NCI-H2227 (cell line): ENCODE measurements at regions not wholly inside any gene's neighbourhood (a gene's known extent, or its start where the extent isn't known, plus 50 kb on each side); places are given as distances from the start of the nearest gene placed in this dataset.
"Not testable (repeated sequence)": the region's sequence is repeated elsewhere in the genome, so short reads cannot be mapped to it uniquely, and the experiment has no call there.

ENCODE experiments used
- DNase-seq: peaks from one replicate; lab custom pipeline; 2025; ENCODE audit not compliant: unreplicated experiment; lab: John Stamatoyannopoulos, UW

DNA sequence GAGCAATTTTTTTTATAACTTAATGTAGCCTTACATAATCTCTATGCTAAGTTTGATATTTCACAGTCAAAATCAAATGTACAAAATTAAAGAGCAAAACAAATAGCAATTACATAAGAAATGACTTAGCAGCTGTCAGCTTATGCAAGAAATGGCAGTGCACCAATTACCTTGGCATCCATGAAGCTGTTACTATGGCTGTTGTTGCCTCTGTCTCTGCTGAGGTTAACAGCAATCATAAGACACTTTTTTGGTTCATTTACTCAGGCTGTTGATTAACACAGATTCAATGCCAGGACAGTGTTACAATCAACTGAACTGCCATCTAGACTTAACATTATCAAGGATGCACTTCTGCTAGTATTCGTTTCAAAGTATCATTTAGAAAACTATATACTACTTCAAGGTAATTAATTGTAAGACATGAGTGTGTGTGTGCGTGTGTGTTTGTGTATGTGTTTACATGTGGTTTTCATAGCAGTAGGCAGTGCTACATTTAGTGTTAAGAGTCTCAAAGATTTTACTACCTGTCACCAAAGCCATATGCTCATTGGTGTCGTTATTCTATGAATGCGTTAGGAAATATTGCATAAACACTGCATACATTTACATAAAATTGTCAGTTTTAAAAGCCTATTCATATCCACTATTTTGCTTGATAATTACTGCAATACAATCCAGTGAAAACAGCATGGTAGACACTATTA, 1084.2 kb upstream of the COX7C start:
- DNase-seq, result no peak

DNA sequence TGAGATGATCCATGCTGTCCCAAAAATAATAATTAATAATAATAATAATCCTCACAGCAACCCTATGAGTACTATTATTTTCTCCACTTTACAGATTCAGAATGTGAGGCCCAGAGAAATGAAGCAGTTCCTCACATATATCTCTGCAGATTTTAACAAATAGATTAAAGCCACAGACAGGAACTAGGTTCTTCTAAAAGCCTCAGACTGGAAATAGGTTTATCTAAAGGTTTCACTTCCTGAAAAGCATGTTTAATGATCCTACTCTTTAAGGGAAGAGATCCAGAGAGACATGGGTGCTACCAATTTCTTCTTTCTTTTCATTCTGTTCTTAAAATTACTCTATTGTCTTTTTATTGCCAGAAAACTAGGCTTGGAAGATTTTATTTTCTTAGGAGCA, 1079.4 kb upstream of the COX7C start:
- DNase-seq, result no peak

DNA sequence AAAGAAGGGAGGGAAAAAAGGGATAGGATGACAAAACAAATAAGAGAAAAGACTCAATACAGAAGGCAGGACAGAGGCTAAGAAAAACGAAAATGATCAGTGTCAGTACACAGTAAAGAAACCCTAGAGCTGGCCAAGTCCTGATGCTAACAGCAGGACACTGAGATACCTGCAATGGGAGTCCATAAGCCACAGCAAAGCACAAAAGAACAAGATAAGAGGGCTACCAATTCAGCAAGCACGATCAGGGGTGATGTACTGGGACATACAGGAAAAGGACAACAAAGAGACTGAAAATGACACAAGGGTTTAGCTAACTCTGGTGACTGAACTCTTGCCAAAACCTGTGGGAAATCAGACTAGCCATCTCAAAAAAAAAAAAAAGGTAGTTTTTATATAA, 1072.6 kb upstream of the COX7C start:
- DNase-seq, result no peak

DNA sequence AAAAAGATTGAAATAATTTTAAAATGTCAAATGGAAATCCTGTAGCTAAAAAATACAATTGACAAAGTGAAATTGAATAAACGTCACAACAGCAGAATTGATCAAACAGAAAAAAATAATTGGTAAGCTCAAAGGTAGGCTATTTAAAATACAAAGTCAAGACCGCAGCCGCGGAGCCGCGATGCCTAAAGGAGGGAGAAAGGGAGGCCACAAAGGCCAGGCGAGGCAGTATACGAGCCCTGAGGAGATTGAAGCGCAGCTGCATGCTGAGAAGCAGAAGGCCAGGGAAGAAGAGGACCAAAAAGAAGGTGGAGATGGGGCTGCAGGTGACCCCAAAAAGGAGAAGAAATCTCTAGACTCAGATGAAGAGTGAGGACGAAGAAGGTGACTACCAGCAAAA, 1068.5 kb upstream of the COX7C start:
- no peak for DNase-seq

DNA sequence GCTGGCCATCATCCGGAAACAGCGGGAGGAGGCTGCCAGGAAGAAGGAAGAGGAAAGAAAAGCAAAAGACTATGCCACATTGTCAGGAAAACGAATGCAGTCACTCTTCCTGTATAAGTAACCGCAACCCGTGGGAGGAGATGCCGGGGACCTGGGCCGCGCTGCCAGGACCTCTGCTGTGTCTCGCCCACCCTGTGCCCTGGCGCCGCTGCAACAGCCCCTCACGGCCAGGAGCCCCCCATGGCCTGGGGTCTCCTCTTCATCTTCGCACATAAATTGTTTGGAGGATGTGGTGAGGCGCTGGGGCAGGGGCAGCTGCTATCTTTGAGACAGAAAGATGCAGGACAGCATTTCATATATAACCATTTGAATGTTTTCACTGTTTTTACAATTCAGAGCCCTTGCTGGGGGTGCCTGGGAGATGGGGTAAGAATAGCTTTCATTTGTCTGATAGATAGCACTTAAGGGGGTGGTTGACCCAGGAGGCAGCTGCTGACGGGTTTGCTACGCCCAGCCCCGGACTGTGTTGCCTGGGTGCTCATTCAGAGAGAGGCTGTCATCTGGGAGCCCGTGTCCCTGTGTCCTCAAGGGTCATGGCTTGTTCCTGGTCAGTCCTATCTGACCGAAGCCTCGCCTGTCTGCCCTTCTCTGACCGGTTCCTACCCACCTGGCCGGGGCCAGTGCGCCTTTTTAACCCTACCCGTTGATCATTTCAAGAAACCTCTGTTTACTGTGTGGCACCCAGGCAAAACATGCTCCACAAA, 1067.7 kb upstream of the COX7C start:
- DNase-seq, result no peak

DNA sequence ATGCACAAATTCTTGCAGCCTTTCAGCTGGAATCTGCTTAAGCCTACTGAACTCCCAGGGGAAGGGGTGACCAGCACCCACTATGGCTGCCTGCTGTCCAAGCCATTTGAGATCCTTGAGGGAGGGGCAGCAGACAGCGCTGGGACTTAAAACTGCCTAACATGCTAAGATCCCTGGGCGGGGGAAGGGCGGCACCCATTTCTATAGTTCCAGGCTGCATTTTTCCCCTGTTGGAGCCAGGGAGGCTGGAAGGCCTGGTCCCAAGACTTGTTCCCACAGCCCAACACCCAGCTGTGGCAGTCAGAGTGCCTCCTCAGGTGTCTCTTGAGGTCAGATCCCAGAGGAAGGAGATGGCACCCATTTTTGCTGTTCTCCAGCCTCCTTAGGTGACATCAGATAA, 1061.3 kb upstream of the COX7C start:
- DNase-seq, result no peak

DNA sequence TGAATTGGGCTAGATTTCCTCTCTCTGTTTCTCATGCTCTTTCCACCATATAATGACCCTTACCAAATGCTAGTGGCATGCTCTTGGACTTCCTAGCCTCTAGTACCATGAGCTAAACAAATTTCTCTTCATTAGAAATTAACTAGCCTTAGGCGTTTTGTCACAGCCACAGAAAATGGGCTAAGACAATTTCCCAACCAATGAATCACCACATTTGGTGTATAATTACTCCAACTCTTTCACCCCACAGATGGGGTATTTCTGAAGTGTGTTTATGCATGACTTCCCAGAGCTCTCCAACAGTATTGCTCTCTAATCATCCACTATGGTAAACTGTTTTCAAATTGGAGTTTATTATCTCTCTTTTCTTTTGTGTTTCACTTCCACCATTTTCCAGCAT, 1041.1 kb upstream of the COX7C start:
- no peak for DNase-seq

DNA sequence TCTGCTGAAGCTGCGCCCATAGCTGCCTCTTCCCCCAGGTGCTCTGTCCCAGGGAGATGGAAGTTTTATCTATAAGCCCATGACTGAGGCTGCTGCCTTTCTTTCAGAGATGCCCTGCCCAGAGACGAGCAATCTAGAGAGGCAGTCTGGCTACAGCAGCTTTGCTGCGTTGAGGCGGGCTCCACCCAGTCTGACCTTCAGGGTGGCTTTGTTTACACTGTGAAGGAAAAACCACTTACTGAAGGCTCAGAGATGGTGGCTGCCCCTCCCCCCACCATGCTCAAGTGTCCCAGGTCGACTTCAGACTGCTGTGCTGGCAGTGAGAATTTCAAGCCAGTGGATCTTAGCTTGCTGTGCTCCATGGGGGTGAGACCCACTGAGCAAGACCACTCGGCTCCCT, 1029.9 kb upstream of the COX7C start:
- DNase-seq, result not testable (repeated sequence)

DNA sequence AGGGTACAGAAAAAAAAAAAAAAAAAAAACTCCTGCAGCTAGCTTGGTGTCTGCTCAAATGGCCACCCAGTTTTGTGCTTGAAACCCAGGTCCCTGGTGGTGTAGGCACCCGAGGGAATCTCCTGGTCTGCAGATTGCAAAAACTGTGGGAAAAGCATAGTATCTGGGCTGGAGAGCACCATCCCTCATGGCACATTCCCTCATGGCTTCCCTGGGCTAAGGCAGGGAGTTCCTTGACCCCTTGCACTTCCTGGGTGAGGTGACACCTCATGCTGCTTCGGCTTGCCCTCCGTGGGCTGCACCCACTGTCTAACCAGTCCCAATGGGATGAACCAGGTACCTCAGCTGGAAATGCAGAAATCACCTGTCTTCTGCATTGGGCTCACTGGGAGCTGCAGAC, 1029.5 kb upstream of the COX7C start:
- not testable (repeated sequence) for DNase-seq

DNA sequence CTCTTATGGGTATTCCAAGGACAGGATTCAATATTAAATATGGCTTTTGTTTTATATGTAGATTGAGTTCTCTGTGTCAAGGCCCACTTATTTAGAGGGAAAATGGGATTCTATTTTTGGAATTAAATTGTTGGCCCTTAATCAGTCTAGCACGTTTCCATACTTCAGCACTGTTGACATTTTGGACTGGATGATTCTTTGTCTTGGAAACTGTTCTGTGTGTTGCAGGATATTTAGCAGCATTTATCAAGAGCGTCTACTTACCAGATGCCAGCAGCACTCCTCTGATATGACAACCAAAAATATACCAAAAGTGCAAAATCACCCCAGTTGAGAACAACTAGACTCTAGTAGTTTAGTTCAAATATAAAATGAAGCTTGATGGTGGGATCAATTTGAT, 1027.0 kb upstream of the COX7C start:
- DNase-seq, result no peak

DNA sequence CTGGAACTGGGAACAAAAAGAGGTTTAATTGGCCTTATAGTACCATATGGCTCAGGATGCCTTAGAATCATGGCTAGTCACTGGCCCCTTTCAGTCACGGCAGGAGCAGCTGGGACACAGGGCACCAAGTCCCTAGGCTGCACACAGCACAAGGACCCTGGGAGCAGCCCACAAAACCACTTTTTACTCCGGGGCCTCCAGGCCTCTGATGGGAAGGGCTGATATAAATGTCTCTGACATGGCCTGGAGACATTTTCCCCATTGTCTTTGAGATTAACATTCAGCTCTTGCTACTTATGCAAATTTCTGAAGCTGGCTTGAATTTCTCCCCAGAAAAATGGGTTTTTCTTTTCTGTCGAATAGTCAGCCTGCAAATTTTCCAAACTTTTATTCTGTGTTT, 1026.4 kb upstream of the COX7C start:
- DNase-seq, result no peak

DNA sequence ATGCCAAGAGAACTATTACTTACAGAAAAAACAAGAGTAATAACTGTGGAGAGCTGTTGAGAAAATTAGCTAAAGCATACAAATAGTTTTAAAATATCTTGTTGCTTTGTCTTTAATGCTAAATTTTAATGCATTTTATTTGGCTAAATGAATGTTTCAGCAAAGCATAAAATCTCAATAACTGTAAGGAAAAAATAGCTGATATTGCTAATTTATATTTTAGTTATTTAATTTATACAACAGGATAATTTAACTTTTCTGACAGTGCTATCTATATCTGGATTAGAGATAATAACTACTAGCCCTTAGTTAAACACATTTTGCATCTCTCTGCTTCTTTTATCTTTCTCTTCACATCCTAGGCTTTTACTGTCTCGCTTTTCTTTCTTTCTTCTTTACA, 1014.9 kb upstream of the COX7C start:
- no peak for DNase-seq

DNA sequence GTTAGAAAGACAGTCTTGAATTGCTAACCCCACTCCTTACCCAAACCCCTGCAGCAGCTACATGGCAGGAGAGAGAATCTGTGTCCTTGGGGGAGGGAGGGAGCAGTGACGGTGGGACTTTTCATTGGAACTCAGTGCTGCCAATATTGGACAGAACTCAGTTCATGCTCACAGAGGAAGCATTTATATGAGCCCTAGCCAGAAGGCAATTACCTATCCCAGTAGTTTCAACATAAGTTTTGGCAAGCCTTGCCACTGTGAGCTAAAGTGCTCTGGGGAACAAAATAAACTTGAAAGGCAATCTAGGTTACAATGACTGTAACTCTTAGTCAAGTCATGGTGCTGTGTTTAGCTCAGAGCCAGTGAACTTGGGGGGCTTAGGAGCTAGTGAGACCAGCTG, 1013.4 kb upstream of the COX7C start:
- DNase-seq, result no peak

DNA sequence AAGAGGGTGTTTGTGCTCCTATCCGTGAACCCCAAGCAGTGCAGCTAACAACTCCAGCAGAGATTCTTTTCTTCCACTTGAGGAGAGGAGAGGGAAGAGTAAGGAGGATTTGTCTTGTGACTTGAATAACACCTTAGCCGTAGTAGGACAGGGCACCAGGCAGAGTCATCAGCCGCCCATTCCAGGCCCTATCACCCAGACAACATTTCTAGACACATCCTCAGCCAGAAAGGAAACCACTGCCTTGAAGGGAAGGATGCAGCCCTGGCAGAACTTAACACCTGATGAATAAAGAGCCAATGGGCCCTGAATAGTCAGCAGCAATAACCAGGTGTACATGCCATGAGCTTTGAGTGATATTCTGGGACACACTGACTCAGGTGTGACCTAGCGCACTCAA, 1013.0 kb upstream of the COX7C start:
- DNase-seq, result no peak

DNA sequence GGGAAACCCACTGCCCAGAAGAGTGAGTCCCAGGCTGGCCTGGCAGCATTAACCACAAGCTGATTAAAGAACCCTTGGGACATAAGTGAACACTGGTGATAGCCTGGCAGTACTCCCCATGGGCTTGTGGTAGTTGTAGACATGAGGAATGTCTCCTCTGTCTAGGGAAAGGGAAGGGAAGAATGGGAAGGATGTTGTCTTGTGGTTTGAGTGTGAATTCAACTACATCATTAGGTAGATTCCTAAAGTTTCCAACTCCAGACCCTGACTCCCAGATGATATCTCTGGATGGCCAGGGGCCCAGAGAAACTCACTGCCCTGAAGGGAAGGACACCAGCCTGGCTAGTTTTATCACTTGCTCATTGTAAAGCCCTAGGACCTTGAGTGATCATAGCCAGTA, 1012.4 kb upstream of the COX7C start:
- DNase-seq, result no peak

DNA sequence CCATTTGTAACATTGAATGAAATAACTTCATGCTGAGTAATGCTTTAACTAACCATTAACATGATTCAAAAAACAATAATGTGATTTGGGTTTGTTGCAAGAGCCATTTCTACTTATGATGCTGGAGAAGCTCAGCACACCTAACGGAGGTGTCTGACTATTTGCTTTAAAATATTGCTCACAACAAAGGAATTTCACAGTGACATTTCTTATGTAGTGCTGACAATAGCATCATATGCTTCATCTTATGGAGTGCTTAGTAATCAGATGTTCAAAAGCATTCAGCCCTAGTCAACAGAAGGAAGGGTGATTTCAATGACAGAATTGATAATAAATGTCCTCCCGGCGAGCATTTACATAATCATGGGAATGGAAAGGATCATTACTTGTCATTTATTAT, 1003.3 kb upstream of the COX7C start:
- DNase-seq, result no peak

DNA sequence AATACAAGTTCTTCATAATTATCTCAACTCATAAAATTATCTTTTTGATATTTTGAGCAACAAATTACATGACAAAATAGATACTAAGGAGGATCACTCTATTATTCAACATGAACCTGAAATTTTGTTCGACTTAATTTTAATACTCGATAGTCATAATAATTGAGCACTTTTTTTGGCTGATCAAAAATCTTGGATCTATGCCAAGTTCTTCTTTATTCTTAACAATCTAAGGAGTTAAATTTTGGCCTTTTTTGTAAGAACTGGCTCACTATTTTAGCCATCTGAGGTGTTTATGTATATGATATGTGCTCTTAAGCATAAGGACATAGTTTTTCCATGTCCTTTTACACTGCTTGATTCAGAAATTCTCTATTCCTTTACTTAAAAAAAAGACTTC, 996.1 kb upstream of the COX7C start:
- no peak for DNase-seq

DNA sequence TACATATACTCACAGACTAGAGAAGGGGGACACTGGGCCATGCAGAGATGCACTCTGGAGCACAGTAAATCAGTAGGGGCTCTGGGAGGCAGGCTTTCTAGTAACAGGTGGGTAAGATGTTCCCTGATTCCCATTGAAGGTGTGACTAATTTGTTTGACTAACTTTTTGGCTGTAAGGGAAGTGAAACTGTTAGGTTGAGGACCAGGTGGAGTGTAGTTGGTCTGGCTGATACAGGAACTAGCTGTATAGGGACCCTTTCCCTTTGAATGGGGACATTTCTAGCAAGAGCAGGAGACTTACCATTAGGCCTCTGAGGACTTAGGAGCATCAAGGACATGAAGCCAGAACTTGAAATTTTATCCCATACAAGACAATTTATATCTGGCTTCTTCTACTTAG, 989.6 kb upstream of the COX7C start:
- DNase-seq, result no peak

DNA sequence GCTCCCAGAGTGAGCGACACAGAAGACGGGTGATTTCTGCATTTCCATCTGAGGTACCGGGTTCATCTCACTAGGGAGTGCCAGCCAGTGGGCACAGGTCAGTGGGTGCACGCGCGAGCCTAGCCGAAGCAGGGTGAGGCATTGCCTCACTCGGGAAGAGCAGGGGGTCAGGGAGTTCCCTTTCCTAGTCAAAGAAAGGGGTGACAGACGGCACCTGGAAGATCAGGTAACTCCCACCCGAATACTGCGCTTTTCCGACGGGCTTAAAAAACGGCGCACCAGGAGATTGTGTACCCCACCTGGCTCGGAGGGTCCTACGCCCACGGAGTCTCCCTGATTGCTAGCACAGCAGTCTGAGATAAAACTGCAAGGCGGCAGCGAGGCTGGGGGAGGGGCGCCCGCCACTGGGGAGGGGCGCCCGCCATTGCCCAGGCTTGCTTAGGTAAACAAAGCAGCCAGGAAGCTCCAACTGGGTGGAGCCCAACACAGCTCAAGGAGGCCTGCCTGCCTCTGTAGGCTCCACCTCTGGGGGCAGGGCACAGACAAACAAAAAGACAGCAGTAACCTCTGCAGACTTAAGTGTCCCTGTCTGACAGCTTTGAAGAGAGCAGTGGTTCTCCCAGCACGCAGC, 979.1 kb upstream of the COX7C start:
- DNase-seq, result not testable (repeated sequence)

DNA sequence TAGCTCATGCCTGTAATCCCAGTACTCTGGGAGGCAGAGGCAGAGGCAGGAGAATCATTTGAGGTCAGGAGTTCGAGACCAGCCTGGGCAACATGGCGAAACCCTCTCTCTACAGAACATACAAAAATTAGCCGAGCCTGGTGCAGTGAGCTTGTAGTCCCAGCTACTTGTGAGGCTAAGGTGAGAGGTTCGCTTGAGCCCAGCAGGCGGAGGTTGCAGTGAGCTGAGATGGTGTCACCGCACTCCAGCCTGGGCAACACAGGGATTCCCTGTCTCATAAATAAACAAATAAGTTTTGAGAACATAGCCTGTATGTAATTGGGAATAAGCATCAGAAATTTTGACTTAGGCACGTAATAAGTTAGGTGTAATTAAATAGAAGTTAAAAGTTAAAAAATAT, 971.7 kb upstream of the COX7C start:
- no peak for DNase-seq

DNA sequence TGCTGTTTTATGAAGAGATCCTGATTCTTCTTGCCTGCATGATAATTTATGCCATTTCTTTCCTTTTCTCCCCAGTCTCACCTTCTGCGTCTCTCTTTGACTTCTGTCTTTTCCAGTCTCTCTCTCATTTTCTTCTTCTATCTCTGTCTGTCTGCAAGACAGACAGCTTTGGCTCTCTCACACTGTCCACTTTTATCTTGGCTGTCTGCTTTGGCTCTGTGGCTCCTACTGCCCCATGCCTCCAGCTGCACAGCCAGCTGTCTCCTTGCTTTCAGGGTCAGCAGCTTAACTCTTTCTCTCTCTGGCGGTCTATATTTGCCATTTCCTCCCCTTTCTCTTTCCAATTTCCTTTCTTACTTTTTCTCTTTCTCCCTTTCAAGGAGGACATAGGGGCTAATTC, 971.1 kb upstream of the COX7C start:
- no peak for DNase-seq

DNA sequence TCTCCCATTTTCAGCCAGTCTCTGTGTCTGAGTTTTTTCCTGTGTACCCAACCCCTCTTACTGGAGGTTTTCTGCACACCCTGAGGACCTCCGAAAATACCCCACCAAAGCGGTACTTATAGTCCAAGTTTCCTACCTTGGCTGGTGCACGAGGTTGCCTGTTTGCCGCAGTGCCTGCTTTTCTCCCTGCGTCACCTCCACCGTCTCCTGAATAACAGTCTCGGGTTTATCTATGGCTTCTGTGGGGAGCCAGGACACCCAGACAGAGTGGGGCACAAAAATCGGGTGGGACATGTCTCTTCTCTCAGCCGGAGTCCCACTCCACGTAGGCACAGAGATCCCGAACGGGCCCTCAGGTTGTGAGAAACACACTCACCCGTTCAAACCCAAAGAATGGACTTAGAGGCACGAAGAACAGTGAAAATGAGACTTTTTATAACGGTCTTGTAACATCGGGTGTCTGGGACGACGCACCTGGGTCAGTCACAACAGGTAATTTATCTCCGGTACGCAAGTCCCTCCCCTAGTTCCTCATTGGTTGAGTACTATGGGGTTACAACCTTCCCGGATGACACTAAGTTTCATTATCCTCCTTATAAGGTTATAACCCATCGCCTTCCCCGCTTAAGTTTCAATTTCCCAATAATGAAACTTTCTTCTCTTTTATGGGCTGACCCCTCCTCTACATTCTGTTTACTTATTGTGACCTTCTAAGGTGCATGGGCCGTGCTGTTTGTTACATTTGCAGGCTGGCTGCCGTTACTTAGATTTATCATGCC, 970.2 kb upstream of the COX7C start:
- DNase-seq, result no peak
